Sigmoid colon (tissue), 6 donors: ENCODE measurements at regions not wholly inside any gene's neighbourhood (a gene's known extent, or its start where the extent isn't known, plus 50 kb on each side); places are given as distances from the start of the nearest gene placed in this dataset.

Source experiments
- DNase-seq: peaks from one replicate; pipeline ENCODE4 v3.0.0-alpha.2; 2019
- H3K27ac ChIP-seq, 4 donors: fragments of 200-600 bp; sonication (generic); one replicate each; pipeline ENCODE4 v1.5.1; 2016 to 2019; ENCODE audit warnings: mild to moderate bottlenecking in 1 of 4
- H3K27me3 ChIP-seq, 3 donors: fragments of 200-600 bp; sonication (generic); one replicate each; pipeline ENCODE4 v1.5.1; 2019; ENCODE audit warnings: mild to moderate bottlenecking in 1 of 3
- H3K36me3 ChIP-seq, 4 donors: fragments of 200-600 bp; sonication (generic); one replicate each; pipeline ENCODE4 v1.5.1; 2016 to 2019
- H3K4me1 ChIP-seq, 4 donors: fragments of 200-600 bp; sonication (generic); one replicate each; pipeline ENCODE4 v1.5.1; 2017 to 2019
- H3K4me3 ChIP-seq, 4 donors: fragments of 200-600 bp; sonication (generic); one replicate each; pipeline ENCODE4 v1.5.1; 2017 to 2019; ENCODE audit warnings: mild to moderate bottlenecking in 2 of 4, moderate library complexity in 1 of 4
- H3K9me3 ChIP-seq, 4 donors: fragments of 200-600 bp in 3 of 4; sonication (generic) in 3 of 4; one replicate each; pipeline versions ENCODE4 v1.5.1 to v1.6.1; 2013 to 2019
- EP300 ChIP-seq, 4 donors: sonication (generic); formaldehyde crosslinking; IDR thresholded peaks; one replicate each; pipeline ENCODE4 v1.6.1; 2017; ENCODE audit warnings: antibody characterized with exemption in 4 of 4
- POLR2A ChIP-seq, 2 donors: fragments of 450-650 bp; IDR thresholded peaks; one replicate each; pipeline ENCODE4 v1.6.1; 2016; ENCODE audit warnings: antibody characterized with exemption in 2 of 2, mild to moderate bottlenecking in 2 of 2, moderate library complexity in 2 of 2
- POLR2AphosphoS5 ChIP-seq, 4 donors: sonication (generic); formaldehyde crosslinking; IDR thresholded peaks; one replicate each; pipeline ENCODE4 v1.6.1; 2017; ENCODE audit warnings: antibody characterized with exemption in 4 of 4
- WGBS, 2 donors: extraction: QIAGEN DNeasy Blood & Tissue Kit; methylation state at CpG; one replicate each; pipeline ENCODE4 v1.1.7; 2013; 5-methylcytosine and 5-hydroxymethylcytosine counted together
- intact Hi-C: fragments of 100-400 bp; cut with DNase I; formaldehyde crosslinking; loops from one replicate; pipeline ENCODE4 v1.15.1; 2023
- TF ChIP-seq, protein P1 (sequence below), 4 experiments: fragments of 450-650 bp in 3 of 4; fragments of 200-600 bp in 1 of 4; IDR thresholded peaks; one replicate each; pipeline ENCODE4 v1.5.1; 2016 to 2019; ENCODE audit warnings: antibody characterized with exemption in 4 of 4, mild to moderate bottlenecking in 3 of 4, moderate library complexity in 2 of 4
- donor health status: healthy with polysubstance abuse.
- donor health status: healthy.

DNA sequence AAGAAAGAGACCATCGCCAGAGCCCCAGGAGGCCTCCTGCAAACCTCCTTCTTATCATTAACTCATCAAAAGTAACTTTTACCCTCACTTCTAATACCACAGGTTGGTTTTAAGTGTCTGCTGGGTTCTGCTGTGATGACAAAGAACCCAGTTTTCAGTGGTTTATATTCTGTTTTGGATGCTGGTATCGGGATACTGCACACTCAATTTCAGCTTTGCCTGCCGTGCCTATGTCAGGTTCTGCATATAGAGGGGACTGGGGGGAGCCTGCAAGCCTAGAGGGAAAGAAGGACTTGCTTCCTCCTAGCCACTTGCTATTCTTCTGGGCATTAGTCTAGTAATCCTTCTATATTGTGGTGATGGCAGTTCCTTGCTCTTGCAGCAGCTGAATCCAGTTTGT lies 242.4 kb downstream of the KCNRG start:
- Histone ChIP-seq H3K36me3 (no peaks in the 10 kb centered on the region), H3K27me3 (no peaks in the 10 kb centered on the region), H3K9me3 (peaks cover 0 to 2% (median 0%) of the 10 kb centered on the region in 4 donors), H3K4me3 (no peak overlapping the region), H3K4me1 (no peaks in the 10 kb centered on the region), H3K27ac (no peak overlapping the region)
- TF ChIP-seq POLR2A (IDR thresholded peaks at IDR 0.05), result no peak
- TF ChIP-seq EP300 (IDR thresholded peaks at IDR 0.05), result no peak
- no peak for TF ChIP-seq POLR2AphosphoS5 (IDR thresholded peaks at IDR 0.05)
- TF ChIP-seq, protein P1, sequence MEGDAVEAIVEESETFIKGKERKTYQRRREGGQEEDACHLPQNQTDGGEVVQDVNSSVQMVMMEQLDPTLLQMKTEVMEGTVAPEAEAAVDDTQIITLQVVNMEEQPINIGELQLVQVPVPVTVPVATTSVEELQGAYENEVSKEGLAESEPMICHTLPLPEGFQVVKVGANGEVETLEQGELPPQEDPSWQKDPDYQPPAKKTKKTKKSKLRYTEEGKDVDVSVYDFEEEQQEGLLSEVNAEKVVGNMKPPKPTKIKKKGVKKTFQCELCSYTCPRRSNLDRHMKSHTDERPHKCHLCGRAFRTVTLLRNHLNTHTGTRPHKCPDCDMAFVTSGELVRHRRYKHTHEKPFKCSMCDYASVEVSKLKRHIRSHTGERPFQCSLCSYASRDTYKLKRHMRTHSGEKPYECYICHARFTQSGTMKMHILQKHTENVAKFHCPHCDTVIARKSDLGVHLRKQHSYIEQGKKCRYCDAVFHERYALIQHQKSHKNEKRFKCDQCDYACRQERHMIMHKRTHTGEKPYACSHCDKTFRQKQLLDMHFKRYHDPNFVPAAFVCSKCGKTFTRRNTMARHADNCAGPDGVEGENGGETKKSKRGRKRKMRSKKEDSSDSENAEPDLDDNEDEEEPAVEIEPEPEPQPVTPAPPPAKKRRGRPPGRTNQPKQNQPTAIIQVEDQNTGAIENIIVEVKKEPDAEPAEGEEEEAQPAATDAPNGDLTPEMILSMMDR (IDR thresholded peaks at IDR 0.05), result no peak
- no peak for DNase-seq
- WGBS, 2 donors, result 78 to 89% methylated on average over 3 of the region's 3 CpGs
- intact Hi-C loops, result no loop called here

DNA sequence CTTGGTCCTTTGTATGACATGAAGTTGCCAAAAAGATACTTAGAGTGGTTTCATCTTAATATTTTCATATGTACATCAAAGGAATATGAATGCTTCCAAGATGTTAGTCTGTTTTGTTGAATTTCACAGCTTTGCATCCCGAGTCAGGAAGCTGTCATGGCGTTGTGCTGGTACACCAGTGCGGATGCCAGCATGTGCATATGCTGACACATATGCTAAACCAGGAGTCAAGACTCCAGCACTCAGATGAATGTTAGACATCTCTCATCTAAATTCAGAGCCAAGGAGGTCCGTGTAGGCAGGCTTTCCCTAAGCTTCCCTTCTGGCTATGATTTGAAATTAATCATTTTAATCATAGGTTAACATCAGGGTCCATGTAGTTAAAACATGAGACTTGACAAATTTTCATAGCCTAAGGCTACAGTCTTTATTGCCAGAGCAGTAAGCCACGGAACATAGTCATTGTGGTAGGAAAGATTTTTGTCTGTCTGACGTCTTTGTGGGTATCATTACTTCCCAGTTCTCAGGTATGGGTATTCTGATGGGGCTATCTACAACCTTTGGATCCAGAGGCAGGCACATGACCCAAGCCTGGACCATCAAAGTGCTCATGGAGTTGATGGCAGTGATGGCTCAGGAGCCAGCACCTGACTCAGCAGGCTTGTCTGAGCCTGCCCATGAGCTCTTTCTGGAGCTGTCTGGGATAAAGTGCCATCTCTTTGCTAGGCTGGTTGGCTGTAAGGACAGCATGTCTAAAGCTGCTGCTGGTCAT lies 246.1 kb downstream of the KCNRG start:
- TF ChIP-seq POLR2A (IDR thresholded peaks at IDR 0.05) (no peak), EP300 (IDR thresholded peaks at IDR 0.05) (no peak)
- TF ChIP-seq, protein P1 (IDR thresholded peaks at IDR 0.05), result no peak

DNA sequence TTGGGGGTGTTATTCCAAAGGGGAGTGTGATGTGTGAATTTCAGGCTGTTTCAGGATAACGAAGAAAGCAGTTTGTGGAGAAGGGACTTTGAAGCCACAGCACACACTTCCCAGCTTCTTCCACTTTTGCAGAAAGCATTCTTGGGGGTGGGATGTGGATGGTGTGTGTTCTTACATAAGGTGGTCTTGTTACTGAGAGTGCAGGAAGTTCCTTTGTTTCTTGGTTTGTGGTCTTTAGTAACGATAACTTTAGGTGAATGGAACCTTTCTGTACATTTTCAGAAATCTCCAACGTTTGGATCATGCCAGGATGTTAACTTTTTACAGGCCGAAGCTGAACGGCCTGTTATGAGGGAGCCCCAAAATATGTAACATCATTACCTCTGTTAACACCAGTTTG lies 251.8 kb downstream of the KCNRG start:
- no peaks in the 10 kb centered on the region for H3K4me1 ChIP-seq

More for the DNA sequence above, 246.1 kb downstream of the KCNRG start:
- DNase-seq, result no peak
- no peak overlapping the region for H3K4me3 ChIP-seq
- intact Hi-C loops, result no loop called here
- WGBS, 2 donors, result 90 to 92% methylated on average over 6 of the region's 6 CpGs
- H3K27me3 ChIP-seq, result no peaks in the 10 kb centered on the region
- no peaks in the 10 kb centered on the region for H3K4me1 ChIP-seq
- H3K27ac ChIP-seq, result no peak overlapping the region
- H3K9me3 ChIP-seq, result peaks cover 0 to 2% (median 0%) of the 10 kb centered on the region in 4 donors
- no peaks in the 10 kb centered on the region for H3K36me3 ChIP-seq

DNA sequence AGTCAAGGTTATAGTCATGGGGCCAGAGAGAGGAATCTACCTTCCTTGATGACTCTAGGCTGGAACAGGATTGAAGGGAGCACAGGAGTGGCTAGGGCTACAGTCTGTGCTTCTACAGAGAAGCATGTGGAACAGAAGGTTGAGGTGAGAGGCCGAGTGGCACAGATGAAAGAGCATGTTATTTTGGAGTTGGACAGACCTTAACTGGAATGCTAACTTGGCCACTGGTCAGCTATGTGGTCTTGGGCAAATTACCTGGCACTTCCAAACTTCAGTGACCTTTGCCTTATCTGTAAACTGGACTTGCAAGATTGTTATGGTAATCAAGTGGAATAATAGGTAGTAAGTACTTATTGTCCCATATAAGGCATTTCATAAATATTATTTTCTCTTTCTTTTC lies 252.7 kb downstream of the KCNRG start:
- intact Hi-C loops, result no loop called here
- H3K36me3 ChIP-seq, result no peaks in the 10 kb centered on the region

More for the DNA sequence above, 251.8 kb downstream of the KCNRG start:
- WGBS, 2 donors, result 61 to 72% methylated on average over 5 of the region's 5 CpGs
- Histone ChIP-seq H3K4me3 (no peak overlapping the region), H3K36me3 (no peaks in the 10 kb centered on the region), H3K9me3 (no peaks in the 10 kb centered on the region), H3K27ac (no peak overlapping the region), H3K27me3 (no peaks in the 10 kb centered on the region)
- DNase-seq, result no peak
- intact Hi-C loops, result no loop called here
- no peak for TF ChIP-seq EP300 (IDR thresholded peaks at IDR 0.05)
- no peak for TF ChIP-seq POLR2AphosphoS5 (IDR thresholded peaks at IDR 0.05)
- no peak for TF ChIP-seq POLR2A (IDR thresholded peaks at IDR 0.05)
- TF ChIP-seq, protein P1 (IDR thresholded peaks at IDR 0.05), result no peak

More for the DNA sequence above, 252.7 kb downstream of the KCNRG start:
- Histone ChIP-seq H3K27me3 (no peaks in the 10 kb centered on the region), H3K4me3 (no peak overlapping the region), H3K27ac (no peak overlapping the region), H3K4me1 (no peaks in the 10 kb centered on the region), H3K9me3 (no peaks in the 10 kb centered on the region)
- TF ChIP-seq POLR2A (IDR thresholded peaks at IDR 0.05) (no peak), EP300 (IDR thresholded peaks at IDR 0.05) (no peak), POLR2AphosphoS5 (IDR thresholded peaks at IDR 0.05) (no peak)
- TF ChIP-seq, protein P1 (IDR thresholded peaks at IDR 0.05), result no peak
- no peak for DNase-seq
- 85 to 92% methylated on average over 1 of the region's 1 CpG for WGBS, 2 donors
